Keratinocyte (primary cell): ENCODE measurements at regions not wholly inside any gene's neighbourhood (a gene's known extent, or its start where the extent isn't known, plus 50 kb on each side); places are given as distances from the start of the nearest gene placed in this dataset.

Source experiments
- EZH2 ChIP-seq: IDR thresholded peaks from one replicate; pipeline ENCODE4 v1.6.1; 2012; ENCODE audit warnings: inconsistent platforms, mild to moderate bottlenecking, low read length, moderate library complexity
- TF ChIP-seq, protein P1 (sequence below), 3 experiments: IDR thresholded peaks in 1 of 3; conservative IDR thresholded peaks in 1 of 3; optimal IDR thresholded peaks in 1 of 3; 2 replicates in 2 of 3; 3 replicates in 1 of 3; pipeline versions ENCODE3 to v1.5.1; 2011; ENCODE audit warnings: low read length in 3 of 3, mild to moderate bottlenecking in 3 of 3, moderate library complexity in 2 of 3, control low read depth in 1 of 3, inconsistent platforms in 1 of 3; ENCODE audit not compliant: insufficient read depth in 2 of 3; ENCODE audit errors: extremely low read depth in 1 of 3

DNA sequence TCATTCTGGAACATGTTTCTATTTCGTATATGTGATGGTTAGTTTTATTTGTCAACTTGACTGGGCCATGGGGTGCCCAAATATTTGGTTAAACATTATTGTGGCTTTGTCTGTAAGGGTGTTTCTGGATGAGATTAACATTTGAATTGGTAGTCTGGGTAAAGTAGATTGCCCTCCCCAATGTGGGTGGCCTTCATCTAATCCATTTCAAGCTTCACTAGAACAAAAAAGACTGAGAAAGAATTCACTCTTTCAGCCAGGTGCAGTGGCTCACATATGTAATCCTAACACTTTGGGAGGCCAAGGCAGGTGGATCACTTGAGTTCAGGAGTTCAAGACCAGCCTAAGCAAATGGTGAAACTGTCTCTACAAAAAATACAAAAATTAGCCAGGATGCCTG, 55.7 kb upstream of the TANC1 start:
- TF ChIP-seq, protein P1, sequence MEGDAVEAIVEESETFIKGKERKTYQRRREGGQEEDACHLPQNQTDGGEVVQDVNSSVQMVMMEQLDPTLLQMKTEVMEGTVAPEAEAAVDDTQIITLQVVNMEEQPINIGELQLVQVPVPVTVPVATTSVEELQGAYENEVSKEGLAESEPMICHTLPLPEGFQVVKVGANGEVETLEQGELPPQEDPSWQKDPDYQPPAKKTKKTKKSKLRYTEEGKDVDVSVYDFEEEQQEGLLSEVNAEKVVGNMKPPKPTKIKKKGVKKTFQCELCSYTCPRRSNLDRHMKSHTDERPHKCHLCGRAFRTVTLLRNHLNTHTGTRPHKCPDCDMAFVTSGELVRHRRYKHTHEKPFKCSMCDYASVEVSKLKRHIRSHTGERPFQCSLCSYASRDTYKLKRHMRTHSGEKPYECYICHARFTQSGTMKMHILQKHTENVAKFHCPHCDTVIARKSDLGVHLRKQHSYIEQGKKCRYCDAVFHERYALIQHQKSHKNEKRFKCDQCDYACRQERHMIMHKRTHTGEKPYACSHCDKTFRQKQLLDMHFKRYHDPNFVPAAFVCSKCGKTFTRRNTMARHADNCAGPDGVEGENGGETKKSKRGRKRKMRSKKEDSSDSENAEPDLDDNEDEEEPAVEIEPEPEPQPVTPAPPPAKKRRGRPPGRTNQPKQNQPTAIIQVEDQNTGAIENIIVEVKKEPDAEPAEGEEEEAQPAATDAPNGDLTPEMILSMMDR (optimal IDR thresholded peaks at IDR 0.05 in 1 of 3, IDR thresholded peaks at IDR 0.05 in 1 of 3, conservative IDR thresholded peaks at IDR 0.05 in 1 of 3; ENCODE audit: extremely low read depth in 1 of 3, insufficient read depth in 2 of 3, low read length in 3 of 3): no peak
- no peak for TF ChIP-seq EZH2
